Glomerular endothelial cell (primary cell): ENCODE measurements at regions not wholly inside any gene's neighbourhood (a gene's known extent, or its start where the extent isn't known, plus 50 kb on each side); places are given as distances from the start of the nearest gene placed in this dataset.

Source experiments
- DNase-seq: peaks from one replicate; pipeline ENCODE4 v3.0.0-alpha.2; 2011; ENCODE audit warnings: low read depth, low spot score; ENCODE audit errors: extremely low read depth

DNA sequence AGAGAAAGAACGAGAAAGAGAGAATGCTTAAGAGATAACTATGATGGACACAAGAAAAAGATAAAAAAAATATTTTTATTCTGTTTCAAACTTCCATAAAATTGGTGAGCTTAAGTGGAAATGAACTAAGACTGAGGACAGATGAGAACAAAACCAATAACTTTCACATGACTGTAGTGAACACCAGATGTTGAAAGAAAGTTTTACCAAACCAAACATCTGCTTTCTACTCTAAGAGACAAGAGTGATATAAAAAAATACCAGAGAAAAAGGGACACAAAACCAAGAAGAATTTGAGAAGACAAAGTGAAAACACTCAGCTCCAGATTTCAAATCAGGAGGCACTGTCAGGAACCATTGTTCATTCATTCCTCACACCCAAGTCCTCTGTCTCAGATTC lies 147.9 kb downstream of the IMPG2 start:
- no peak for DNase-seq

DNA sequence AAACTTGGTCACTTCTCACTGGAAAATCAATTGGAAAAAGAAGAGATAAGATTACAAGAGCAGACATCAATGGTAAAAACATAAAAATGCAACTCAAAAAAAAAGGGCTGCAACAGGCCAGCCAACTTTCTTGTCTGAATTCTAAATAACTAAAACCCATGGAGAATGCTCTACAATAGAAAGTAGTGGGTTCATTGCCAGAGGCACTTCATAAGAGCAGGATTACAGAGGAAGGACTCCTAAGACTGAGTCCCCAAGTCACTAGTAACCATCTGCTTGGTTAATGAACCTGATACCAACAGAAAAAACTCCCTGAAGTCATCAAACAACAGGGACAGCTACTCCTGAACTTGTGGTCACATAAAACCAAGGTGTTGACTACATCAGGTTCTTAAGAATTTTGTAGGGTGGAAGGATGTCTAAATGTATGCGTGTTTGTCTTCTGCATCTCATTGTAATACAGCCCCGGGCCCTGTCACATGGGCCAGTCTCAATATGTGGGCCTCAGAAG lies 148.6 kb downstream of the IMPG2 start:
- DNase-seq, result no peak

DNA sequence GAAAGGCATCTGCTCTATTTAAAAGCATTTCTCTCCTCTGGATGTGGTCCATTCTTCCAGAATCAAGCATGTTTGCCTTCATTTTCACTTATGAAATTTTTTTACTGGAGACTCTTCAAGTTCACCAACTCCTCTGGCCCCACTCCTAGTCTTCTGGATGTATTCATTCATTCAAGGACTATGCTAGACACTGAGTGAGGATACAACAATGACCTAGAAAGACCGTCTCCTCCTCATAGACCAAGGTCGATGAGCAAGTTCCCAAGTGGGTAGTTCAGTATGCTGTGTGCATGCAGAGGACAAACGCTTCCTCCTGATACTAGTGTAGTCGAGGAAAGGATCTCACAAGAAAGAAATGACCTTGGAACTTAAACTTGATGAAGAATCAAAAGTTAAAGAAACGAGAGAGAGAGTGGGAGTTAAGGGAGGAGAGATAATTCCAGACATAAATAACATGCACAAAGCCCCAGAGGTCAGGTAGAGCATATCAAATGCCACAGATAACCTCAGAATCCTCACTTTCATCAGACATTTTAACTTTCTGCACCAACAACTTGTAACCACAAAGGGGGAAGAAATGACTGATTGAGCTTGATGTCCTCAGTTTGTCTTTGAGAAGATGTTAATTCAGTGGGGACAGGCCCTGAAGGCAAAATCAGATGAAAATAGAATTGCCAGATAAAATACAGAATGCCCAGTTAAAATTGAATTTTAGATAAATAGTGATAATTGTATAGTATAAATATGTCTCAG lies 149.4 kb downstream of the IMPG2 start:
- no peak for DNase-seq

DNA sequence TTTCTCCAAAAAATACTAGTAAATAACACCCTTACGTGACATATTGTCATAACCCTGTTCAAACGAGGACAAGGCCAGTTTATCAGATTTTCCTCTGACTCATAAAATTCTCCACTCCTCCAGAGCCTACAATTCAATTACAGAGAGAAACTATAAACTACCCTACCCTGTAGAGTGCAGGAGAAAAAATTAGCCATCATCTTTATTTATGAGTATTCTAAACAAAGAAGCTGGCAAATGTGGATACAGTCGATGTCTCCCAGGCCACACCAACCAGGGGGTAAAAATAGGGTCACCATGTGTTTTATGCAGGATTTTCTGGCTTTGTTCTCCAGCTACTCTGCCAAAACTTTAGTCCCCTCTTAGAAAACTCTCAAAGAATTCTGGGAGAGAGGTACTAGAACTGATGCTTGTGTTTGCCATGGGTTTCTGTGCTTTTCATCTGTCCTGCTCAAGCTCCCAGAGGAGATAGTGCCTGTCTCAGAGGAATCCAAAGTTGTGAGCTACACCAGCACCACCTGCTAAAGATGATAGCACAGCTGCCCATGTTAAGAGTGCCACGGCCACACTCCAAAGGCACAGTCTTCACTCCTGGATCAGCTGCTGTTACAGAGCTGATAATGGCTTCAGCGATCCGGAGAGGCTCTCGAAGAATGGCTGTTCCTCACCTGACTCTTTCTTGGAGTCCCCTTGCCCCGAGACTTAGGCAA lies 150.2 kb downstream of the IMPG2 start:
- no peak for DNase-seq

DNA sequence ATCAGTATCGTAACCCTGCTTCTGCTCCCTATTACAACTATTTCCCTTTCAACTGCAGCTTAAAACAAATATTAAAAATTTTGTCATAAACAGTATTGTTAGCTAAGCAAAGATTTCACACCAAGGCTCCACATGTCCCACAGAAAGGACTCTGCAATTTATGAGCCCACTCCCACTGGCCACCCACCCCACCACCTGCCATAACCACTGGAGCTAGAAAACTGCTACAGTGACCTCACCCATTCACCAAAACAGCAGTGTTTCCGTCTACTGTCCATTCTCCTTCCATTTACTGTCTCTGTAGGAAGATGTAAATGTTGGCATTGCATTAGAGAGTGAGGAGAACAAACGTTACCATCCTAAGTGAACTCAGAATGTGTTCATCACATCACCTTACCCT lies 150.9 kb downstream of the IMPG2 start:
- no peak for DNase-seq

DNA sequence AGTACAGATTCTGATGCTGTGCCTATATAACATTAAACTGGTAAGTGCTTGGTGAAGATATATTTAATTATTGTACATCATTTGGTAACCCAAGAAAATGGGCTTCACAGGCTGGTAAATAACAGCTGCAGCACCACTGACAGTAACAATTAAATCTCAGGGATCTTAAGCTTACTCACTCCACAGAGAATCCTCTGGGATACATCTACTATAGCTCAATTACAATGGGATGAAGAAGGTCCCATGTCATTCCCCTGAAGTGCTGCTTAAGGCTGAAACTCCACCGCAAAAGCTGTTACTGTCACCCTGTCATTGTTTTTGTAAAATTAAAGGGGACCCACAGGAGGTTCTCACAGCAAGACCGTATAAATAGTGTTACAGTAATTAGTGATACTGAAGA lies 153.0 kb downstream of the IMPG2 start:
- DNase-seq, result no peak

DNA sequence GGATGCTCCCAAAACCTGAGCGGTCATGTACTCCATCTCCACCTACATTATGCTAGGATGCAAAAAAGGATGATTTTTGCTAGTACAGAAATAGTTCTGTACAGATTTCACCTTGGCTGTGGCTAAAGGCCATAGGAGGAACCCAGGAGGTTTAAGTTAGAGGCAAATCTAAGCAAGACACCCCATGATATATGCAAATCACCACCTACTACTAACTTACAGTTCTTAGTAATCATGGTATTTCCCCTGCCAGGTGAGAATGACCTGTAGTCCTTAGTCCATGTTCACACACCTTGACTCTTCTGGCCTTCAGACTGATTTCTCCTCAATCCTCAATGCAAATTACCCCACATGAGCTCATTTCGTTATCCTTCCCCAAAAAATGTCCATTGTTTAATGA lies 154.2 kb downstream of the IMPG2 start:
- no peak for DNase-seq

DNA sequence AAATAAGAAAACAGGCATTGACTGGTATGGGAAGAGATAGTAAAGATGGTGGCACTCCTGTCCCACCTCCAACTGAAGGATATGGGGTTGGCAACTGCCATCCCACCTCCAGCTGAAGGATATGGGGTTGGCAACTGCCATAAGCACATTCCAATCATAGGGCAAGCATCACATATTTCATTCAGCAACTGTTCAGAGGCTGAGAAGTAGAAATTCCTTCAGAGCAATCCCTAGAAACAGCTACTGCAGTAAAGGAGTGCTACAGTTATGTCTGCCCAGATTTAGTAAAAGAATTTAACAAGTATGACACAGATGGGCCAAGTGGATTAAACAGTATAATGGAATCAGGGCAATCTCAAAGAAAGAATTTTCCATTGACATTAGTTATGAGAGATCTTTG lies 156.8 kb downstream of the IMPG2 start:
- no peak for DNase-seq

DNA sequence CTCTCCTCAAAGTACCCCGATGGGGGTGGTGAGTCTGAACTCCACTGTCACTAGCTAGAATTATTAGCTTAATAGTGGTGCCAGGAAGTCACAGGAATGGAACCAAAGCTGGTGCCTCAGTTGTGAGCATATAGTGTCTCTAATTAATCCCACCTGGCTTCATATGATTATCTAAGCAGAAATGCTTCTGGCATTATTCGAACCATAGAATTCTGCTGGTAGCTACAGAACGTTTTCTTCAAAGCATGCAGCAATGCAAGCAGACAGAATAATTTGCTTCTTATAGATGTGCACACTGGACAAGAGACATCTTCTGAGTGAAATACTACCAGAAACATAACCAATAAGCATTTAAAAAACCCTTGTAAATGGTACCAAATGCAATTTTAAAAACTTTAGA lies 160.9 kb downstream of the IMPG2 start:
- no peak for DNase-seq

DNA sequence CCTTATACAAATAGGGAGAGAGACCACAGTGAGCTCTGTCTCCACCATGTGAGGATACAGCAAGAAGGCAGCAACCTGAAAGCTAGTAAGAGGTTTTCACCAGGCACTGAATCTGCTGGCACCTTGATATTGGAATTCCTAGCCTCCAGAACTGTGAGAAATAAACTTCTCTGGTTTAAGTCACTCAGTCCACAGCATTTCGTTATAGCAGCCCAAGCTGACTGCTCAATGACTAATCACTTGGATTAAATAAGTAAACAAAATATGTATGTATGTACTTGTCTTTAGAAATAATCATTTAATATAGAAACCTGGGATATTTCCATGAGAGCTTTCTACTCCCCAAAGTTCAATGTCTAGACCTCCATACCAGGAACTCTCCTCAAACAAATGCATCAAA lies 162.0 kb downstream of the IMPG2 start:
- DNase-seq, result no peak

DNA sequence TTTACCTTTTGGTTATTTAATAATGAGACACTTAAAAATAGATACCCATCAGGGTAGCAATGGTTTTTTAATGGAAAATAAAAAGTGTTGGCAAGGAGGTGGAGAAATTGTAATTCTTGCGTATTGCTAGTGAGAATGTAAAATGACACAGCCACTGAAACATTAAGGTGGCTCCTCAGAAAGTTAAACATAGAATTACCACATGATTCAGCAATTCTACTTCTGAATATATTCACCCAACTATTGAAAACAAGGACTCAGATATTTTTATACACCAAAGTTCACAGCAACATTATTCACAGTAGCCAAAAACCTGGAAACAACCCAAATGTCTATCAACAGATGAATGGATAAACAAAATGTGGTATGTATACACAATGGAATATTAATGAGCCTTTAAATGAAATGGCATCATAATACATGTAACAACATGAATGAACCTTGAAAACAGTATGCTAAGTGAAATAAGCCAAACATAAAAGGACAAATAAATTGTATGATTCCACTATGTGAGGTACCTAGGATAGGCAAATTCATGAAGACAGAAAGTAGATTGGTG lies 163.5 kb downstream of the IMPG2 start:
- no peak for DNase-seq

DNA sequence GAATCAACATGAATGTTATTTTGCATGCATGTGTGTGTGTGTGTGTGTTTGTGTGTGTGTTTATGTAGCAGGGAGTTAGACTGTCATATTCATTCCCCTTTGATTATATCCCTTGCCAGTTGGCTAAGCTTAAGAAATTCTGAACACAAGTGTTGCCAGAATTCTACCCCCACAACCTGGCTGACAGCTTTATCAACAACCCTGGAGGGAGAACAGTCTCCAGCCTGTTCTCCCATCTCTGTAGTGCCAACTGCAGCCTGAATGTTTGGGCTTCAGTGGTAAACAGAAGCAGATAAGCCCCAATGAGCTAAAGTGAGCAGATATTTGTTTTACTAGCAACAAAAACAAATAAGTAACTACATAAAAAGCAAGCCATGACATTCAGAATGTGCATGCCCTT lies 162.6 kb upstream of the ABI3BP start:
- no peak for DNase-seq

DNA sequence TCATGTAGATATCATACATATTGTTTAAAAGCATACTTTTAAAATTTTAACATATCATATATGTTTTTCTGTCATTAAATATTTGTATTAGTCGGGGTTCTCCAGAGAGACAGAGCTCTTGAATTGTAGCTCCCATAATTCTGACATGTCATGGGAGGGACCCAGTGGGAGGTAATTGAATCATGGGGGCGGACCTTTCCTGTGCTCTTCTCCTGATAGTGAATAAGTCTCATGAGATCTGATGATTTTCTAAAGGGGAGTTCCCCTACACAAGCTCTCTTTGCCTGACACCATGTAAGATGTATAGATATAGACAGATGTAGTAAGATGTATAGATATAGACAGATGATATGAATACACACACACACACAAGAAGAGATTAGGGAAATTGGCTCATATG lies 161.2 kb upstream of the ABI3BP start:
- DNase-seq, result no peak

DNA sequence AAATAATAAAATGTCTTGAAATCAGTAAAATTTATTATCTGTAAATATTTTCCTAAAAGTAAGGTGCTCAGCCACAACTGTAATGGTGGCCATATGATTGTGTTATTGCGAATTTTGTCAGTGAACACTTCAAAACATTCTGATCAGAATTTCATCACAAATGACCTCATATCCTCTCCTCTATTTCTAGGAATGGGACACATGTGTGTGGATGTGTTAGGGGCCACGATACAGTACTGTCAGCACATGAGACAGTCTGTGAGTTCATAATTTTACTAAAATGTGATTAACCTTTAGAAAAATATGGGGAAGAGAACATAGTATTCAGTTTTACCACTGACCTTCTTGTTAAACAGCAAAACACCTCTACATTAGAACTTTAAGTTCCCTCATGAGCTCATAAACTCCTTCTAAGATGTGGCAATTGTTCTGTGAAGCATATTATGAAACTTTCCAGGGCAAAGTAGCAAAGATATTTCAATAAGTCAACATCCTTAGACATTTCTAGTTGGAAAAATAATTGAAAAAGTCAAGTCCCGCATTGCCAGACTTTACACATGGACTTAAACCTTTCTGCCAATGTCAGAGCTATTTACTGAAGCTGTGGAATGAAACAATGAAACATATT lies 158.2 kb upstream of the ABI3BP start:
- DNase-seq, result no peak

DNA sequence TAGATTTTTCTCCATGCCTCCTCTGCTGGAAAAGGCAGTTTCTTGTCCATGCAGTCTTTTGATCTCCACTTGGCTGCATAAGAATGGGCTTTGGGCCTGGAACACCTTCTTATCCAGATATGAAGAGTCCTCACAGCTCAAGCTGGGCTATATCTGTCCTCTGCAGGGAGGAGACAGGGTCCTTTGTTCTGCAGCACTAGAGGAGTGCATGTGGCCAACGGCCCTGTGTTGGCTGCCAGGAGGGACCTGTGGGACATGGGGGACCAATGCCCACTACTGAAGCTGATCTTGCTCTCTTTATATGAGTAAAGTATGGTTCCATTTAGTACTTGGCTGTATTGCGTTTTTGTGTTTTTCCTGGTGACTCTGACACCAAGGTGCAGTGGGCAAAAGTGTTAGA lies 157.3 kb upstream of the ABI3BP start:
- no peak for DNase-seq

DNA sequence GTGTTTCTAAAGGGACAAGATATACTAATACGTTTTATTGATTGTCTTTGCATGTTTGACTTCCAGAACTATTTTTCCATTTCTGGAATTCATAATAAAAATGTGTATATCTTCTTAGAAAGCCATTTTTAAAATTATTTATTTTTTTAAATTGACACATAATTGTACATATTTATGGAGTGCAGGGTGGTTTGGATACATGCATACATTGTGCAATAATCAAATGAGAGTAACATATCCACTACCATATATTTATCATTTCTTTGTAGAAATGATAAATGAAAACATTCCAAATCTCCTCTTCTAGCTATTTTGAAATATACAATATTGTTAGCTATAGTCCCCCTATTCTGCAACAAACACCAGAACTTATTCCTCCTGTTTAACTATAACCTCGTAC lies 156.5 kb upstream of the ABI3BP start:
- no peak for DNase-seq

DNA sequence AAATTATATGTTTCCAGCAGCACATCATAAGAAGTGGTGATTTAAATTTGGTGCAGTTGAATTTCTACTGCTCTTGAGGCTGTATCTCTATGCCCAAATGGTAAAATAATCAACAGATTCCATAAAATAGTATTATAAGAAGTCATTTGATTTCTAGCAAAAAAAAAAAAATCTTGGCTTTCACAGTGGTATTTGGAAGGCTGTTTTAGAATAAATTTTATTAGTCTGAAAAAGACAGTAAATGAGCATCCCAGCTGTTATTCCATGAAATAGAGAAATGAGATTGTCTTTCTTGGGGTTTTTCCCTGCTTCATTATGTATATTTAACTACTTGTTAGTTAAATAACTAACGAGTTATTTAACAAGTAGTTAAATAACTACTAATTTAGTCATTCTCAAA lies 156.0 kb upstream of the ABI3BP start:
- DNase-seq, result no peak

DNA sequence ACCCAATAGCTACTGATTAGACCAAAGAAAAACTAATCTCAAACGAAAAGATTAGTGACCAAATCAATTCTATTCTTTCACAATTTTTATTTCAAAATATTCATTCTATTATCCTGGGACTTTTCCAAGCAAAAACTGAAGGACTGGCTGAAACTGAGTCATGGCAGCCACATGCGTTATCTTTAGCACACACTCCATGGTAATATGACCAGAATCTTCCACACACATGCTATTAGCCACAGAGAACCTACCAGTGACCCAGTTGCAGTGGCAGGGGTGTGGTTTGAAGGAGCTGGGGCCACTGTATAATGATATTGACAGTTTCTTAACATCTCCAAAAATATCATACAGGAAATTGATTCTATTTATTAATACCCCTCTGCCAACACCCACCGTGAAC lies 154.8 kb upstream of the ABI3BP start:
- no peak for DNase-seq

DNA sequence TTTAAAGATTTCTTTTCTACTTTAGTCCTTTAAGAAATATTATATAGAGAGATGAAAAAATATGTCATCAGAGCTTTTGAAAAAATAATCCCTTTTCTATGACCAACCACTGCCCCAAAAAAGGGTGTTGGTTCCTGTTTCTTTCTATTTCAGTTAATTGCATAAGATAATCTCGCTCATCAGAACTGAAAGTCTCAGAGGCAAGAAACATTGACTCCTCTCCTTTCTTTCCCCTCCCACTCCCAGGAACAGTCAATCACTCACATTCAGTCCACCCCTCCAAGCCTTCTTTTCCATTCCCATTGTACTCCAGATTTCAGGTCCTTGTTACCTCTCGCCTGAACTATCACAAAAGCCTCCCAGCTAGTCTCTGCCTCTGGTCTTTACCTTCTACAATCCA lies 153.7 kb upstream of the ABI3BP start:
- no peak for DNase-seq

DNA sequence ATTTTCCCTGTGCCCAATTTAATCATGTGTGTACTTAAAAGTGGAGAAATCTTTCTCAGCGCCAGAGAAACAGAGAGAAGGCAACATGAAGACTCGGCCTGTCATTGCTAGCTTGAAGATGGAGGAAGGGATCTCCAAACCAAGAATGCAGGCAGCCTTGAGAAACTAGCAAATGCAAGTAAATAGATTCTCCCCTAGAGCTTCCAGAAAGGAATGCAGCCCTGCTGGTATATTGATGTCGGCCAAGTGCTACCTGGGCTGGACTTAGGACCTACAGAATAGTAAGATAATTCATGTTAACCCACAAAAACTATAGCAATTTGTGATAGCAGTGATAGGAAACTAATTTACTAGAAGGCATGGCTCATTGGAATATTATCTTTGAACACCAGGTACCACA lies 150.9 kb upstream of the ABI3BP start:
- no peak for DNase-seq

DNA sequence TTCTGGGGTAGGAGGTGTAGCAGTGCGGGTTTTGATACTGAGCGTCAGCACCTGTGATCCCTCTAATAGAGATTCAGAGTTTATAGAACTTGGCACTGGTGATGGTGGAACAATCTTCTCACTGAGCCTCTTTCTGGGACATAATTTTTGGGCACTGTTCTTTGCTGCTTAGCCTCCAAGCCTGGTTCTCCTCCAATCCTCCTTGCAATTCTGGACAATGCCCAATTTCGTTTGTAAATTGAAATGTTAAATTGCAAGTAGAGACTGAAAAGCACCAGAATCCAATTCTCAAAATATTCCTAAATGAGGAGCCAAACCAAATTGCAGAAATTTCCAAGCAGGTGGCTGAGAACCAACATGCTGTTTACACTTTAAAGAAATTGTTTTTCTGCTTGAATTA lies 149.8 kb upstream of the ABI3BP start:
- DNase-seq, result no peak

DNA sequence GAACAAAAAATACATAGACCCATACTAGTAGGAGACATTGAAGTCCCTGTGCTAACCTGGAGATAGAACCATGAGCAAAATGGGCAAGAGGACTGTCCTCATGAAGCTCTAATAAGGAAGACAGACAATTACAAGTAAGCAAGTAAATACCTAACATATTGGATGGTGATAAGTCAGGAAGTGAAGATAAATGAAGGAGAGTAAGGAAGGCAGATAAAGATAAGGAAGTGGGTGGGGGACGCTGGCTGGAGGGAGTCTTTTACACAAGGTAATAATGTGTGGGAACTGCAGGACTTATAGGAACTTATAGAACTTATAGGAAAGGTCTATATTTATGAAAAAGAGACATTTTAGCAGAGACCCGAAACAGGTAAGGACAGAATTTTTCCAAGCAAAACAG lies 148.9 kb upstream of the ABI3BP start:
- no peak for DNase-seq
